PC-9 (cell line): ENCODE measurements at regions not wholly inside any gene's neighbourhood (a gene's known extent, or its start where the extent isn't known, plus 50 kb on each side); places are given as distances from the start of the nearest gene placed in this dataset.

Experiments used
- BruUV-seq: library from RNA; stranded (reverse); fragments of 400-500 nt; replicated peaks from 2 replicates; lab custom pipeline; 2021; lab: Mats Ljungman, UMichigan
- CTCF ChIA-PET: fragments of 300-600 bp; sonication (Branson Sonifier 250); formaldehyde crosslinking; loops from one replicate; lab custom pipeline; 2022; ENCODE audit warnings: antibody characterized with exemption; lab: Charles Lee
- POLR2A ChIA-PET: fragments of 300-600 bp; sonication (Branson Sonifier 250); formaldehyde crosslinking; loops from one replicate; lab custom pipeline; 2022; ENCODE audit warnings: antibody characterized with exemption; ENCODE audit not compliant: unreplicated experiment; lab: Charles Lee
- DNase-seq, 2 experiments: peaks; one replicate each; pipeline versions ENCODE4 v3.0.0 to v3.0.0-alpha.2; 2015 to 2022; ENCODE audit warnings: mixed read lengths in 1 of 2
- H2AFZ ChIP-seq: fragments of 200-600 bp; sonication (generic); 2 replicates; pipeline ENCODE4 v1.8.1; 2017; ENCODE audit warnings: antibody characterized with exemption
- H3F3A ChIP-seq: fragments of 200-600 bp; sonication (generic); 2 replicates; pipeline ENCODE4 v1.8.1; 2017; ENCODE audit warnings: antibody characterized with exemption, mild to moderate bottlenecking, low read depth; ENCODE audit not compliant: insufficient read depth
- H3K27ac ChIP-seq: fragments of 200-600 bp; sonication (generic); 2 replicates; pipeline ENCODE4 v1.6.1; 2016; ENCODE audit warnings: mixed run types
- H3K27me3 ChIP-seq: fragments of 200-600 bp; sonication (generic); 2 replicates; pipeline ENCODE4 v1.6.1; 2016; ENCODE audit warnings: low read depth, mixed run types; ENCODE audit not compliant: insufficient read depth
- H3K36me3 ChIP-seq: fragments of 200-600 bp; sonication (generic); 2 replicates; pipeline ENCODE4 v1.6.1; 2016; ENCODE audit warnings: low read depth, mixed run types
- H3K4me1 ChIP-seq: fragments of 200-600 bp; sonication (generic); replicated peaks from 2 replicates; pipeline ENCODE4 v1.6.1; 2016; ENCODE audit warnings: mixed run types; ENCODE audit not compliant: insufficient read depth
- H3K4me2 ChIP-seq: fragments of 200-600 bp; sonication (generic); 2 replicates; pipeline ENCODE4 v1.6.1; 2017; ENCODE audit warnings: mixed run types
- H3K4me3 ChIP-seq: fragments of 200-600 bp; sonication (generic); 2 replicates; pipeline ENCODE4 v1.6.1; 2016; ENCODE audit warnings: mixed run types
- H3K79me2 ChIP-seq: fragments of 200-600 bp; sonication (generic); 2 replicates; pipeline ENCODE4 v1.6.1; 2017; ENCODE audit warnings: low read depth, mixed run types
- H3K9me2 ChIP-seq: fragments of 200-600 bp; sonication (generic); 2 replicates; pipeline ENCODE4 v1.8.1; 2017; ENCODE audit warnings: mild to moderate bottlenecking; ENCODE audit not compliant: insufficient read depth
- H3K9me3 ChIP-seq: fragments of 200-600 bp; sonication (generic); 2 replicates; pipeline ENCODE4 v1.8.1; 2016; ENCODE audit warnings: low read depth; ENCODE audit not compliant: insufficient read depth
- H4K20me1 ChIP-seq: fragments of 200-600 bp; sonication (generic); 2 replicates; pipeline ENCODE4 v1.8.1; 2017; ENCODE audit not compliant: insufficient read depth
- CTCF ChIP-seq: fragments of 200-600 bp; sonication (generic); conservative IDR thresholded peaks from 2 replicates; pipeline ENCODE4 v1.6.1; 2017; ENCODE audit warnings: mixed run types, antibody characterized with exemption, mild to moderate bottlenecking, moderate library complexity
- EZH2 ChIP-seq: fragments of 200-600 bp; sonication (generic); IDR thresholded peaks from 2 replicates; pipeline ENCODE4 v1.8.0; 2017; ENCODE audit warnings: antibody characterized with exemption, low read depth
- intact Hi-C: fragments of 100-400 bp; cut with micrococcal nuclease; formaldehyde crosslinking; loops from one replicate; pipeline ENCODE4 v1.10.0; 2022; ENCODE audit not compliant: unreplicated experiment

DNA sequence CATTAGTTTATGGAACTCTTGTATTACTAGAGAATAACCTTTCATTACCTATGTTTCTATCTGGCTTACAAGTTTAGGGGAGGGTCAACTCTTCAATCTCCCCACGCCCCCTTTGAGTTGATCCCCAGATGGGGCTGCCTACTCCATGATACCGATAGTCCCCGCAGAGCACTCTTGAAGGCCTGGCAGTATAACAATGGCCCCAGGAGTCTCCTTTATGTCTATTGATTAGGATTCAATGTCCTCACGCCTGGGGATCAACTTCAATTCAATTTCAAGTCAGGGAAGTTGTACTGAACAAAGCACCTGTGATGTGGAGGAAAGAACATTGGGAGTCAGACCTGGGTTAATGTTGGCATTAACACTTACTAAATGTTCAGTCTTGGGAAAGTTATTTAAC, 520.2 kb downstream of the METTL15 start:
- Histone ChIP-seq H3K4me1 (0 out of 2 replicates have a peak, but pooled peaks cover 11% of the 10 kb centered on the region), H2AFZ (no peak overlapping the region), H3K4me2 (no peak overlapping the region), H3K36me3 (no peaks in the 10 kb centered on the region), H3K27me3 (no peaks in the 10 kb centered on the region), H3K79me2 (no peaks in the 10 kb centered on the region), H3K4me3 (no peak overlapping the region), H3K9me2 (no peaks in the 10 kb centered on the region), H3K27ac (no peak overlapping the region), H3K9me3 (no peaks in the 10 kb centered on the region), H3F3A (no peaks in the 10 kb centered on the region), H4K20me1 (no peaks in the 10 kb centered on the region)
- intact Hi-C loops = no loop called here
- TF ChIP-seq CTCF = no peak
- no peak for TF ChIP-seq EZH2
- ChIA-PET POLR2A (no interaction called here), CTCF (no interaction called here)
- BruUV-seq = no TSS peak
- DNase-seq = no peak

GRCh38 chr11:28627690-28628255, 519.6 kb downstream of the METTL15 start:
- H3K9me3 ChIP-seq = no peaks in the 10 kb centered on the region
- H3K27ac ChIP-seq = no peak overlapping the region
- CTCF ChIA-PET = interaction anchor here (0.5 kb wide), 1 partner anchor 66 kb away, joined by 3 read pairs; no protein-coding TSS in a partner anchor
- intact Hi-C loops = no loop called here
- 0 out of 2 replicates have a peak, but pooled peaks cover 8% of the 10 kb centered on the region for H3K4me1 ChIP-seq
- POLR2A ChIA-PET = no interaction called here
- H3F3A ChIP-seq = no peaks in the 10 kb centered on the region
- no TSS peak for BruUV-seq
- H3K4me2 ChIP-seq = no peak overlapping the region
- no peaks in the 10 kb centered on the region for H3K36me3 ChIP-seq
- H3K9me2 ChIP-seq = no peaks in the 10 kb centered on the region
- no peak overlapping the region for H2AFZ ChIP-seq
- no peak overlapping the region for H3K4me3 ChIP-seq
- no peak for TF ChIP-seq EZH2
- no peak for TF ChIP-seq CTCF
- H3K79me2 ChIP-seq = no peaks in the 10 kb centered on the region
- no peaks in the 10 kb centered on the region for H3K27me3 ChIP-seq
- no peak for DNase-seq
- H4K20me1 ChIP-seq = no peaks in the 10 kb centered on the region

DNA sequence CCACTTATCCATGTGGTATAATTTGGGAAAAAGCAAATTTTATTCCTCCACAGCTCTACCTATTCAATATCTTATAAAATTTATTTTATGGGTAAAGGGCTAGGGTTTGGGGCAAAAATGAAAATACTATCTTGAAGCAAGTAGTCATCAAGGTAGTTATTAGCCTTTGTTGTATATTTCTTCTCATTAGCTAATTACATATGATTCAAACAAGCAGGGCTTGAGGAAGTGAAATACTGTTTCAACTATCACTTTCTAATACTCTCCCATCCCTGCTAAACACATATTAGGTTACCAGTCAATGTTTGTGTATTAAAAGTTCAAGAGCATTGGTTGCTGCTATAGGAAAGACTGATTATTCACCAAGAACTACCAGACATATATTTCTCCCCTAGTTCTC, 517.3 kb downstream of the METTL15 start:
- CTCF ChIA-PET = no interaction called here
- H3K27ac ChIP-seq = no peak overlapping the region
- H4K20me1 ChIP-seq = no peaks in the 10 kb centered on the region
- peaks cover 6% of the 10 kb centered on the region for H3K4me1 ChIP-seq
- POLR2A ChIA-PET = no interaction called here
- no peaks in the 10 kb centered on the region for H3K27me3 ChIP-seq
- no peaks in the 10 kb centered on the region for H3K9me3 ChIP-seq
- no peak overlapping the region for H2AFZ ChIP-seq
- no peak overlapping the region for H3K4me2 ChIP-seq
- no peak for DNase-seq
- no peaks in the 10 kb centered on the region for H3K79me2 ChIP-seq
- H3K4me3 ChIP-seq = no peak overlapping the region
- BruUV-seq = no TSS peak
- TF ChIP-seq EZH2 (no peak), CTCF (no peak)
- H3K9me2 ChIP-seq = no peaks in the 10 kb centered on the region
- H3K36me3 ChIP-seq = no peaks in the 10 kb centered on the region
- H3F3A ChIP-seq = no peaks in the 10 kb centered on the region
- intact Hi-C loops = no loop called here
